ENCODE measurements at regions not wholly inside any gene's neighbourhood (a gene's known extent, or its start where the extent isn't known, plus 50 kb on each side); places are given as distances from the start of the nearest gene placed in this dataset.

GRCh38 chr10:6972226-6972625 lies 392.1 kb upstream of the PRKCQ start:
- DNase-seq (ENCODE audit: extremely low spot score) = no peak
- CTCF ChIA-PET = interaction anchor here (0.7 to 1.2 kb wide), 2 partner anchors 10 to 457 kb away, joined by 3 to 4 read pairs; no protein-coding TSS in a partner anchor
- TF ChIP-seq LEF1 (IDR thresholded peaks at IDR 0.05; ENCODE audit: borderline replicate concordance) (no peak), CTBP1 (IDR thresholded peaks at IDR 0.05; ENCODE audit: borderline replicate concordance) (no peak), HDGF (IDR thresholded peaks at IDR 0.05; ENCODE audit: borderline replicate concordance) (no peak), ELF4 (IDR thresholded peaks at IDR 0.05) (no peak), FOXA1 (IDR thresholded peaks at IDR 0.05) (no peak), NFRKB (IDR thresholded peaks at IDR 0.05) (no peak), TARDBP (IDR thresholded peaks at IDR 0.05) (no peak), ZNF384 (IDR thresholded peaks at IDR 0.05) (no peak), SP1 (IDR thresholded peaks at IDR 0.05) (no peak), SUZ12 (IDR thresholded peaks at IDR 0.05) (no peak), FOXM1 (IDR thresholded peaks at IDR 0.05; ENCODE audit: borderline replicate concordance) (no peak)
- TF ChIP-seq, protein P1, sequence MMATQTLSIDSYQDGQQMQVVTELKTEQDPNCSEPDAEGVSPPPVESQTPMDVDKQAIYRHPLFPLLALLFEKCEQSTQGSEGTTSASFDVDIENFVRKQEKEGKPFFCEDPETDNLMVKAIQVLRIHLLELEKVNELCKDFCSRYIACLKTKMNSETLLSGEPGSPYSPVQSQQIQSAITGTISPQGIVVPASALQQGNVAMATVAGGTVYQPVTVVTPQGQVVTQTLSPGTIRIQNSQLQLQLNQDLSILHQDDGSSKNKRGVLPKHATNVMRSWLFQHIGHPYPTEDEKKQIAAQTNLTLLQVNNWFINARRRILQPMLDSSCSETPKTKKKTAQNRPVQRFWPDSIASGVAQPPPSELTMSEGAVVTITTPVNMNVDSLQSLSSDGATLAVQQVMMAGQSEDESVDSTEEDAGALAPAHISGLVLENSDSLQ (IDR thresholded peaks at IDR 0.05) = no peak
- POLR2A ChIA-PET = no interaction called here

DNA sequence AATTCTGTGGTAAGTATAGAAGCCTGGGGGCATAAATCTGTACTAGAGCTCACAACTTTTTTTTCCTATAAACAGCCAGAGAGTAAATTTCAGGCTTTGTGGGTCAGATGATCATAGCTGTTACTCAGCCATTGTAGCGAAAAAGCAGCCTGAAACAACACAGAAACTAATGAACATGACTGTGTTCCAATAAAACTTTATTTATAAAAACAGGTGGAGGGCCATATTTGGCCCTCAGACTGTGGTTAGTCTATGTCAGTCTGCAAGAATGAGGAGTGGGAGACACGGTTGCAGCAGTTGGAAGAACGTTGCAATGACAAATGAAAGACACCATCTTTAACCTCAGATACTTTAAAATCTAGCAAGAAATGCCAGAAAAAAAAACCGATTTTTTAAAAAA lies 389.6 kb upstream of the PRKCQ start:
- ChIA-PET POLR2A (no interaction called here), CTCF (no interaction called here)
- DNase-seq (ENCODE audit: extremely low spot score) = no peak
- TF ChIP-seq FOXM1 (IDR thresholded peaks at IDR 0.05; ENCODE audit: borderline replicate concordance) (no peak), SP1 (IDR thresholded peaks at IDR 0.05) (no peak), TARDBP (IDR thresholded peaks at IDR 0.05) (no peak), LEF1 (IDR thresholded peaks at IDR 0.05; ENCODE audit: borderline replicate concordance) (no peak), FOXA1 (IDR thresholded peaks at IDR 0.05) (no peak), ARNT (IDR thresholded peaks at IDR 0.05) (no peak), HDGF (IDR thresholded peaks at IDR 0.05; ENCODE audit: borderline replicate concordance) (no peak)

- no peak for DNase-seq (ENCODE audit: extremely low spot score)
- ChIA-PET POLR2A (no interaction called here), CTCF (no interaction called here)
- TF ChIP-seq TARDBP (IDR thresholded peaks at IDR 0.05) (no peak), ELF4 (IDR thresholded peaks at IDR 0.05) (no peak), BHLHE40 (IDR thresholded peaks at IDR 0.05; ENCODE audit: borderline replicate concordance) (no peak), ZNF384 (IDR thresholded peaks at IDR 0.05) (no peak), L3MBTL2 (conservative IDR thresholded peaks at IDR 0.05) (no peak)
- TF ChIP-seq, protein P1 (IDR thresholded peaks at IDR 0.05) = peak; percentile 26; the same call in 1 of the 2 replicates
These were observed 384.5 kb upstream of the PRKCQ start for GRCh38 chr10:6964543-6964942.

- DNase-seq (ENCODE audit: extremely low spot score) = no peak
- no peak for TF ChIP-seq CTBP1 (IDR thresholded peaks at IDR 0.05; ENCODE audit: borderline replicate concordance)
- ChIA-PET POLR2A (no interaction called here), CTCF (no interaction called here)
These were observed 382.5 kb upstream of the PRKCQ start for GRCh38 chr10:6962576-6962975.

GRCh38 chr10:6958711-6959110 lies 378.6 kb upstream of the PRKCQ start:
- ChIA-PET CTCF (no interaction called here), POLR2A (no interaction called here)
- TF ChIP-seq NFRKB (IDR thresholded peaks at IDR 0.05) (no peak), FOXK2 (IDR thresholded peaks at IDR 0.05) (no peak), HDGF (IDR thresholded peaks at IDR 0.05; ENCODE audit: borderline replicate concordance) (no peak), ELF4 (IDR thresholded peaks at IDR 0.05) (no peak), FOXA1 (IDR thresholded peaks at IDR 0.05) (no peak), SUZ12 (IDR thresholded peaks at IDR 0.05) (no peak), ZNF384 (IDR thresholded peaks at IDR 0.05) (no peak), SP1 (IDR thresholded peaks at IDR 0.05) (no peak), BHLHE40 (IDR thresholded peaks at IDR 0.05; ENCODE audit: borderline replicate concordance) (no peak)
- TF ChIP-seq, protein P1 (IDR thresholded peaks at IDR 0.05) = no peak
- DNase-seq (ENCODE audit: extremely low spot score) = no peak

- ChIA-PET CTCF (no interaction called here), POLR2A (no interaction called here)
- no peak for TF ChIP-seq ZNF384 (IDR thresholded peaks at IDR 0.05)
- no peak for TF ChIP-seq FOXA1 (IDR thresholded peaks at IDR 0.05)
- no peak for TF ChIP-seq CTBP1 (IDR thresholded peaks at IDR 0.05; ENCODE audit: borderline replicate concordance)
- no peak for TF ChIP-seq NFRKB (IDR thresholded peaks at IDR 0.05)
- TF ChIP-seq, protein P1 (IDR thresholded peaks at IDR 0.05) = no peak
- no peak for TF ChIP-seq TARDBP (IDR thresholded peaks at IDR 0.05)
- no peak for TF ChIP-seq ARNT (IDR thresholded peaks at IDR 0.05)
- no peak for TF ChIP-seq ELF4 (IDR thresholded peaks at IDR 0.05)
- no peak for TF ChIP-seq FOXK2 (IDR thresholded peaks at IDR 0.05)
- TF ChIP-seq LEF1 (IDR thresholded peaks at IDR 0.05; ENCODE audit: borderline replicate concordance) = no peak
- TF ChIP-seq SUZ12 (IDR thresholded peaks at IDR 0.05) = no peak
- TF ChIP-seq L3MBTL2 (conservative IDR thresholded peaks at IDR 0.05) = no peak
- TF ChIP-seq FOXM1 (IDR thresholded peaks at IDR 0.05; ENCODE audit: borderline replicate concordance) = no peak
- TF ChIP-seq BHLHE40 (IDR thresholded peaks at IDR 0.05; ENCODE audit: borderline replicate concordance) = no peak
- TF ChIP-seq HDGF (IDR thresholded peaks at IDR 0.05; ENCODE audit: borderline replicate concordance) = no peak
- TF ChIP-seq SP1 (IDR thresholded peaks at IDR 0.05) = no peak
- no peak for DNase-seq (ENCODE audit: extremely low spot score)
These were observed 378.2 kb upstream of the PRKCQ start for GRCh38 chr10:6958254-6958653.

Measured in HEK293T (cell line).